GM12878 (cell line): ENCODE measurements at regions not wholly inside any gene's neighbourhood (a gene's known extent, or its start where the extent isn't known, plus 50 kb on each side); places are given as distances from the start of the nearest gene placed in this dataset.

Experiments
- ATAC-seq: fragments of 200-7000 bp; cut with Tn5 transposase; 3 replicates; pipeline ENCODE4 v1.9.1; 2020; ENCODE audit warnings: mild to moderate bottlenecking, moderate library complexity
- BruUV-seq: library from RNA; stranded (reverse); fragments of 400-500 nt; replicated peaks from 2 replicates; lab custom pipeline; 2021; lab: Mats Ljungman, UMichigan
- CTCF ChIA-PET: fragments of 300-600 bp; sonication (Branson Sonifier 250); formaldehyde crosslinking; extraction: SDS; loops from one replicate; lab custom pipeline; 2021; ENCODE audit warnings: inconsistent platforms; lab: Yijun Ruan, JAX
- POLR2A ChIA-PET: fragments of 350-600 bp; formaldehyde crosslinking; extraction: SDS; loops from one replicate; lab custom pipeline; 2021; ENCODE audit warnings: inconsistent platforms; lab: Charles Lee
- RAD21 ChIA-PET: fragments of 300-600 bp; sonication (Branson Sonifier 250); formaldehyde crosslinking; loops from one replicate; lab custom pipeline; 2023; ENCODE audit warnings: antibody characterized with exemption; ENCODE audit not compliant: unreplicated experiment; lab: Charles Lee
- SMC1A ChIA-PET: fragments of 300-600 bp; sonication (Branson Sonifier 250); formaldehyde crosslinking; loops from one replicate; lab custom pipeline; 2023; ENCODE audit not compliant: unreplicated experiment, uncharacterized antibody; lab: Charles Lee
- DNase-seq: peaks from one replicate; pipeline ENCODE4 v3.0.0-alpha.2; 2011; ENCODE audit warnings: low read depth, low spot score
- FAIRE-seq: peaks from 3 replicates; lab custom pipeline; 2011; peaks lifted over from hg19 to GRCh38; lab: Jason Lieb, UNC
- H2AFZ ChIP-seq: 2 replicates; pipeline ENCODE4 v1.6.0; 2011; ENCODE audit warnings: low read depth, low read length, control low read depth; ENCODE audit not compliant: control insufficient read depth
- H3K27ac ChIP-seq: 2 replicates; pipeline ENCODE4 v1.5.1; 2011; ENCODE audit warnings: control low read depth; ENCODE audit not compliant: control insufficient read depth, insufficient read depth
- H3K27me3 ChIP-seq, 2 experiments: replicated peaks in 1 of 2; 2 replicates each; pipeline versions ENCODE4 v1.6.0 to v1.6.1; 2011; ENCODE audit warnings: low read length in 1 of 2; ENCODE audit not compliant: control insufficient read depth in 2 of 2, insufficient read depth in 2 of 2
- H3K36me3 ChIP-seq, 2 experiments: 2 replicates each; pipeline ENCODE4 v1.5.1; 2011; ENCODE audit warnings: low read length in 1 of 2; ENCODE audit not compliant: control insufficient read depth in 2 of 2, insufficient read depth in 2 of 2
- H3K4me1 ChIP-seq: 2 replicates; pipeline ENCODE4 v1.6.1; 2011; ENCODE audit warnings: mild to moderate bottlenecking, low read length, moderate library complexity, mixed read lengths; ENCODE audit not compliant: control insufficient read depth, insufficient read depth
- H3K4me2 ChIP-seq: 2 replicates; pipeline ENCODE4 v1.6.0; 2011; ENCODE audit warnings: control low read depth; ENCODE audit not compliant: control insufficient read depth, insufficient read depth
- H3K4me3 ChIP-seq: fragments of 200-600 bp; sonication (generic); 2 replicates; pipeline ENCODE4 v1.5.1; 2016
- H3K79me2 ChIP-seq: 2 replicates; pipeline ENCODE4 v1.6.0; 2011; ENCODE audit warnings: low read length; ENCODE audit not compliant: control insufficient read depth, insufficient read depth
- H3K9ac ChIP-seq: 2 replicates; pipeline ENCODE4 v1.8.0; 2011; ENCODE audit warnings: low read length, control low read depth, mixed read lengths; ENCODE audit not compliant: control insufficient read depth, insufficient read depth
- H3K9me3 ChIP-seq: replicated peaks from 3 replicates; pipeline ENCODE4 v1.5.1; 2011; ENCODE audit warnings: mild to moderate bottlenecking, low read length; ENCODE audit not compliant: control insufficient read depth, insufficient read depth
- H4K20me1 ChIP-seq: 2 replicates; pipeline ENCODE4 v1.6.0; 2011; ENCODE audit not compliant: control insufficient read depth, insufficient read depth
- GABPA ChIP-seq: IDR thresholded peaks from 2 replicates; pipeline ENCODE4 v1.6.1; 2014; ENCODE audit warnings: antibody characterized with exemption, low read depth, mild to moderate bottlenecking, inconsistent platforms
- IKZF2 ChIP-seq, 2 experiments: fragments of 450-650 bp; IDR thresholded peaks; 2 replicates each; pipeline ENCODE4 v1.6.1; 2017; ENCODE audit warnings: mild to moderate bottlenecking in 2 of 2, moderate library complexity in 2 of 2
- MXI1 ChIP-seq: fragments of 150-350 bp; IDR thresholded peaks from 2 replicates; pipeline ENCODE4 v1.6.1; 2011; ENCODE audit warnings: low read depth, mild to moderate bottlenecking, inconsistent platforms, low read length, improper control_type of control experiment
- PAX5 ChIP-seq: IDR thresholded peaks from 2 replicates; pipeline ENCODE4 v1.6.1; 2011; ENCODE audit warnings: low read depth, low read length, borderline replicate concordance
- POLR2A ChIP-seq: IDR thresholded peaks from 2 replicates; pipeline ENCODE4 v1.6.1; 2011; ENCODE audit warnings: low read depth, mild to moderate bottlenecking, low read length
- SREBF2 ChIP-seq: IDR thresholded peaks from 2 replicates; pipeline ENCODE4 v1.6.1; 2012; ENCODE audit warnings: mild to moderate bottlenecking, low read length
- SUPT20H ChIP-seq: IDR thresholded peaks from 2 replicates; pipeline ENCODE4 v1.6.1; 2011; ENCODE audit warnings: low read depth, mild to moderate bottlenecking, low read length, moderate library complexity, borderline replicate concordance; ENCODE audit not compliant: control insufficient read depth
- TBL1XR1 ChIP-seq: IDR thresholded peaks from 2 replicates; pipeline ENCODE4 v1.6.1; 2012; ENCODE audit warnings: low read depth, low read length, improper control_type of control experiment
- TCF3 ChIP-seq: IDR thresholded peaks from 2 replicates; pipeline ENCODE4 v1.6.1; 2012; ENCODE audit warnings: low read depth, mild to moderate bottlenecking, low read length, borderline replicate concordance; ENCODE audit not compliant: insufficient read depth
- WGBS: methylation state at CpG from one replicate; pipeline ENCODE4 v1.1.6; 2016; ENCODE audit warnings: low lambda C conversion rate; ENCODE audit not compliant: insufficient replicate concordance, insufficient coverage; ENCODE audit errors: missing lambda C conversion rate; 5-methylcytosine and 5-hydroxymethylcytosine counted together
- in situ Hi-C: fragments of 300-500 bp; cut with MboI; formaldehyde crosslinking; loops from 9 replicates; pipeline ENCODE4 v1.14.3; 2018; ENCODE audit warnings: mixed read lengths
- intact Hi-C: fragments of 100-400 bp; cut with micrococcal nuclease; formaldehyde crosslinking; loops from one replicate; pipeline ENCODE4 v1.14.2; 2022; ENCODE audit not compliant: unreplicated experiment
- TF ChIP-seq, protein P1 (sequence below): IDR thresholded peaks from 2 replicates; pipeline ENCODE4 v1.6.1; 2011; ENCODE audit warnings: borderline replicate concordance, low read depth, mild to moderate bottlenecking, moderate library complexity, low read length; ENCODE audit not compliant: insufficient read depth, poor library complexity, severe bottlenecking
- TF ChIP-seq, protein P2 (sequence below): IDR thresholded peaks from 2 replicates; pipeline ENCODE4 v1.6.1; 2011; ENCODE audit warnings: low read depth, mild to moderate bottlenecking, low read length, moderate library complexity, borderline replicate concordance; ENCODE audit errors: extremely low read depth
- TF ChIP-seq, protein P3 (sequence below): fragments of 450-650 bp; IDR thresholded peaks from 2 replicates; pipeline ENCODE4 v1.6.1; 2016; ENCODE audit warnings: mild to moderate bottlenecking, moderate library complexity, borderline replicate concordance
- TF ChIP-seq, protein P4 (sequence below): fragments of 450-650 bp; IDR thresholded peaks from 2 replicates; pipeline ENCODE4 v1.6.1; 2017; ENCODE audit warnings: mild to moderate bottlenecking, moderate library complexity

DNA sequence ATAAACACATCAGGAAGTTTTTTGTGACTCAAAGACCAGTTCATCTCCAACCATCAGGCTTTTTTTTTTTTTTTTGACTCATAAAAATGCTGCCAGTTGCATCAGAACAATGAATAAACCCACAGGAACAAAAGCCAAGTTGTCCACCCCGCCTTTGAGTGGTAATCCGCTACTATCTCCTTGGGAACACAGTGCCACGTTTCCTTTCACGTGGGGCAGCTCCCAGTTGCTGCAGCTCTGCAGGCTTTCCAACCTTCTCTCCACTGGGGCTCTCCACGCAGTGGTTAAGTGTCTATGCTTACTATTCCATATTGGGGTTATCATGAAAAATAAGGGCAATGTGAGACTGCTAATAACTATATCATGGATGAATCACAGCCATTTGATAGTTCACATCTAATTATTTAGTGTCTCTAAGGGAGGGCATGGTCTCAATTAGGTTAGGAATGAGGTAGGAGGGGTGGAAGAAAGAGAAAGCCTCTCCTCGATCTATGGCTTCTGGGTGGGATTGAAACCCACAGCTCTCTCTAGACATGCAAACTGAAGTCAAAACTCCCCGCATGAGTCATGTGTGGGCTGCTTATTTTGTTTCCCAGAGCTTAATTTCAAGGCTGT lies 55.8 kb upstream of the ACTBL2 start:
- ATAC-seq (no peak), FAIRE-seq (no peak), DNase-seq (no peak)
- Histone ChIP-seq H3K4me2 (no peak overlapping the region), H3K27ac (no peak overlapping the region), H3K36me3 (no peaks in the 10 kb centered on the region), H2AFZ (no peak overlapping the region), H3K9me3 (no peaks in the 10 kb centered on the region), H3K4me3 (no peak overlapping the region), H3K27me3 (no peaks in the 10 kb centered on the region), H3K4me1 (no peaks in the 10 kb centered on the region), H3K79me2 (no peaks in the 10 kb centered on the region), H4K20me1 (no peaks in the 10 kb centered on the region), H3K9ac (no peak overlapping the region)
- RAD21 ChIA-PET, result interaction anchor here (0.7 to 0.9 kb wide), 3 partner anchors 10 to 44 kb away, joined by 3 read pairs; no protein-coding TSS in a partner anchor
- intact Hi-C loops (no loop called here), in situ Hi-C loops (no loop called here)
- SMC1A ChIA-PET, result interaction anchor here (0.7 to 1.3 kb wide), 3 partner anchors 13 to 196 kb away, joined by 3 to 5 read pairs (median 3); no protein-coding TSS in a partner anchor
- POLR2A ChIA-PET, result interaction anchor here (0.6 kb wide), 1 partner anchor 12 kb away, joined by 4 read pairs; no protein-coding TSS in a partner anchor
- BruUV-seq, result no TSS peak
- WGBS, result 19% methylated on average over 7 of the region's 7 CpGs
- TF ChIP-seq IKZF2 (IDR thresholded peaks at IDR 0.05), result no peak
- TF ChIP-seq, protein P1, sequence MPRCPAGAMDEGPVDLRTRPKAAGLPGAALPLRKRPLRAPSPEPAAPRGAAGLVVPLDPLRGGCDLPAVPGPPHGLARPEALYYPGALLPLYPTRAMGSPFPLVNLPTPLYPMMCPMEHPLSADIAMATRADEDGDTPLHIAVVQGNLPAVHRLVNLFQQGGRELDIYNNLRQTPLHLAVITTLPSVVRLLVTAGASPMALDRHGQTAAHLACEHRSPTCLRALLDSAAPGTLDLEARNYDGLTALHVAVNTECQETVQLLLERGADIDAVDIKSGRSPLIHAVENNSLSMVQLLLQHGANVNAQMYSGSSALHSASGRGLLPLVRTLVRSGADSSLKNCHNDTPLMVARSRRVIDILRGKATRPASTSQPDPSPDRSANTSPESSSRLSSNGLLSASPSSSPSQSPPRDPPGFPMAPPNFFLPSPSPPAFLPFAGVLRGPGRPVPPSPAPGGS, result no peak
- TF ChIP-seq, protein P2, sequence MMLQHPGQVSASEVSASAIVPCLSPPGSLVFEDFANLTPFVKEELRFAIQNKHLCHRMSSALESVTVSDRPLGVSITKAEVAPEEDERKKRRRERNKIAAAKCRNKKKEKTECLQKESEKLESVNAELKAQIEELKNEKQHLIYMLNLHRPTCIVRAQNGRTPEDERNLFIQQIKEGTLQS, result no peak
- TF ChIP-seq TCF3, result no peak
- no peak for TF ChIP-seq TBL1XR1
- TF ChIP-seq PAX5, result no peak
- TF ChIP-seq, protein P3, sequence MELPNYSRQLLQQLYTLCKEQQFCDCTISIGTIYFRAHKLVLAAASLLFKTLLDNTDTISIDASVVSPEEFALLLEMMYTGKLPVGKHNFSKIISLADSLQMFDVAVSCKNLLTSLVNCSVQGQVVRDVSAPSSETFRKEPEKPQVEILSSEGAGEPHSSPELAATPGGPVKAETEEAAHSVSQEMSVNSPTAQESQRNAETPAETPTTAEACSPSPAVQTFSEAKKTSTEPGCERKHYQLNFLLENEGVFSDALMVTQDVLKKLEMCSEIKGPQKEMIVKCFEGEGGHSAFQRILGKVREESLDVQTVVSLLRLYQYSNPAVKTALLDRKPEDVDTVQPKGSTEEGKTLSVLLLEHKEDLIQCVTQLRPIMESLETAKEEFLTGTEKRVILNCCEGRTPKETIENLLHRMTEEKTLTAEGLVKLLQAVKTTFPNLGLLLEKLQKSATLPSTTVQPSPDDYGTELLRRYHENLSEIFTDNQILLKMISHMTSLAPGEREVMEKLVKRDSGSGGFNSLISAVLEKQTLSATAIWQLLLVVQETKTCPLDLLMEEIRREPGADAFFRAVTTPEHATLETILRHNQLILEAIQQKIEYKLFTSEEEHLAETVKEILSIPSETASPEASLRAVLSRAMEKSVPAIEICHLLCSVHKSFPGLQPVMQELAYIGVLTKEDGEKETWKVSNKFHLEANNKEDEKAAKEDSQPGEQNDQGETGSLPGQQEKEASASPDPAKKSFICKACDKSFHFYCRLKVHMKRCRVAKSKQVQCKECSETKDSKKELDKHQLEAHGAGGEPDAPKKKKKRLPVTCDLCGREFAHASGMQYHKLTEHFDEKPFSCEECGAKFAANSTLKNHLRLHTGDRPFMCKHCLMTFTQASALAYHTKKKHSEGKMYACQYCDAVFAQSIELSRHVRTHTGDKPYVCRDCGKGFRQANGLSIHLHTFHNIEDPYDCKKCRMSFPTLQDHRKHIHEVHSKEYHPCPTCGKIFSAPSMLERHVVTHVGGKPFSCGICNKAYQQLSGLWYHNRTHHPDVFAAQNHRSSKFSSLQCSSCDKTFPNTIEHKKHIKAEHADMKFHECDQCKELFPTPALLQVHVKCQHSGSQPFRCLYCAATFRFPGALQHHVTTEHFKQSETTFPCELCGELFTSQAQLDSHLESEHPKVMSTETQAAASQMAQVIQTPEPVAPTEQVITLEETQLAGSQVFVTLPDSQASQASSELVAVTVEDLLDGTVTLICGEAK, result no peak
- TF ChIP-seq SREBF2, result no peak
- TF ChIP-seq, protein P4, sequence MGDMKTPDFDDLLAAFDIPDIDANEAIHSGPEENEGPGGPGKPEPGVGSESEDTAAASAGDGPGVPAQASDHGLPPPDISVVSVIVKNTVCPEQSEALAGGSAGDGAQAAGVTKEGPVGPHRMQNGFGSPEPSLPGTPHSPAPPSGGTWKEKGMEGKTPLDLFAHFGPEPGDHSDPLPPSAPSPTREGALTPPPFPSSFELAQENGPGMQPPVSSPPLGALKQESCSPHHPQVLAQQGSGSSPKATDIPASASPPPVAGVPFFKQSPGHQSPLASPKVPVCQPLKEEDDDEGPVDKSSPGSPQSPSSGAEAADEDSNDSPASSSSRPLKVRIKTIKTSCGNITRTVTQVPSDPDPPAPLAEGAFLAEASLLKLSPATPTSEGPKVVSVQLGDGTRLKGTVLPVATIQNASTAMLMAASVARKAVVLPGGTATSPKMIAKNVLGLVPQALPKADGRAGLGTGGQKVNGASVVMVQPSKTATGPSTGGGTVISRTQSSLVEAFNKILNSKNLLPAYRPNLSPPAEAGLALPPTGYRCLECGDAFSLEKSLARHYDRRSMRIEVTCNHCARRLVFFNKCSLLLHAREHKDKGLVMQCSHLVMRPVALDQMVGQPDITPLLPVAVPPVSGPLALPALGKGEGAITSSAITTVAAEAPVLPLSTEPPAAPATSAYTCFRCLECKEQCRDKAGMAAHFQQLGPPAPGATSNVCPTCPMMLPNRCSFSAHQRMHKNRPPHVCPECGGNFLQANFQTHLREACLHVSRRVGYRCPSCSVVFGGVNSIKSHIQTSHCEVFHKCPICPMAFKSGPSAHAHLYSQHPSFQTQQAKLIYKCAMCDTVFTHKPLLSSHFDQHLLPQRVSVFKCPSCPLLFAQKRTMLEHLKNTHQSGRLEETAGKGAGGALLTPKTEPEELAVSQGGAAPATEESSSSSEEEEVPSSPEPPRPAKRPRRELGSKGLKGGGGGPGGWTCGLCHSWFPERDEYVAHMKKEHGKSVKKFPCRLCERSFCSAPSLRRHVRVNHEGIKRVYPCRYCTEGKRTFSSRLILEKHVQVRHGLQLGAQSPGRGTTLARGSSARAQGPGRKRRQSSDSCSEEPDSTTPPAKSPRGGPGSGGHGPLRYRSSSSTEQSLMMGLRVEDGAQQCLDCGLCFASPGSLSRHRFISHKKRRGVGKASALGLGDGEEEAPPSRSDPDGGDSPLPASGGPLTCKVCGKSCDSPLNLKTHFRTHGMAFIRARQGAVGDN, result no peak
- TF ChIP-seq GABPA, result no peak
- TF ChIP-seq SUPT20H, result no peak
- TF ChIP-seq MXI1, result no peak
- TF ChIP-seq POLR2A, result no peak
- CTCF ChIA-PET, result interaction anchor here (0.7 to 1.5 kb wide), 2 partner anchors 39 to 733 kb away, joined by 3 read pairs; no protein-coding TSS in a partner anchor
